HCT116 (cell line): ENCODE measurements at regions not wholly inside any gene's neighbourhood (a gene's known extent, or its start where the extent isn't known, plus 50 kb on each side); places are given as distances from the start of the nearest gene placed in this dataset.

Experiments used
- ATAC-seq: fragments of 200-7000 bp; cut with Tn5 transposase; 2 replicates; pipeline ENCODE4 v1.9.1; 2020; ENCODE audit warnings: mild to moderate bottlenecking, moderate library complexity
- BruUV-seq: library from RNA; stranded (reverse); fragments of 400-500 nt; replicated peaks from 2 replicates; lab custom pipeline; 2021; lab: Mats Ljungman, UMichigan
- CTCF ChIA-PET: fragments of 300-600 bp; sonication (Branson Sonifier 250); formaldehyde crosslinking; loops from one replicate; lab custom pipeline; 2021; ENCODE audit warnings: antibody characterized with exemption; lab: Charles Lee
- POLR2A ChIA-PET: fragments of 300-600, 350-600 bp; sonication (Branson Sonifier 250); formaldehyde crosslinking; loops from one replicate; lab custom pipeline; 2021; ENCODE audit warnings: antibody characterized with exemption; lab: Charles Lee
- RAD21 ChIA-PET, 2 experiments: fragments of 300-600 bp; sonication (Branson Sonifier 250); formaldehyde crosslinking; loops; one replicate each; lab custom pipeline; 2023; ENCODE audit warnings: low total read pairs in 2 of 2; ENCODE audit not compliant: uncharacterized antibody in 2 of 2, unreplicated experiment in 2 of 2, low non-redundant PET in 1 of 2; lab: Charles Lee
- DNase-seq: peaks from one replicate; pipeline ENCODE4 v3.0.0-alpha.2; 2010; ENCODE audit warnings: low read depth, low spot score
- H2AFZ ChIP-seq: fragments of 200-600 bp; shearing (Covaris generic), sonication (generic); 2 replicates; pipeline ENCODE4 v1.6.1; 2017; ENCODE audit warnings: low read depth, mixed run types, mixed read lengths, antibody characterized with exemption, low read length; ENCODE audit not compliant: poor library complexity, severe bottlenecking
- H3K27ac ChIP-seq: 2 replicates; pipeline ENCODE4 v1.5.1; 2012; ENCODE audit warnings: low read depth, low read length
- H3K27me3 ChIP-seq: fragments of 200-600 bp; sonication (generic); 2 replicates; pipeline ENCODE4 v1.6.1; 2016; ENCODE audit warnings: mixed run types, low read length, mixed read lengths; ENCODE audit not compliant: insufficient read depth
- H3K36me3 ChIP-seq, 2 experiments: fragments of 200-500 bp in 1 of 2; fragments of 200-600 bp in 1 of 2; sonication (Bioruptor generic) in 1 of 2; sonication (generic) in 1 of 2; 2 replicates each; pipeline versions ENCODE4 v1.5.1 to v1.6.1; 2014 to 2016; ENCODE audit warnings: low read length in 2 of 2, inconsistent platforms in 1 of 2, mixed read lengths in 1 of 2, mixed run types in 1 of 2; ENCODE audit not compliant: insufficient read depth in 2 of 2, control insufficient read depth in 1 of 2
- H3K4me1 ChIP-seq, 2 experiments: fragments of 200-600 bp in 1 of 2; sonication (generic) in 1 of 2; 2 replicates each; pipeline versions ENCODE4 v1.5.1 to v1.6.1; 2012 to 2017; ENCODE audit warnings: low read length in 2 of 2, inconsistent platforms in 1 of 2, mild to moderate bottlenecking in 1 of 2, mixed read lengths in 1 of 2, mixed run types in 1 of 2, moderate library complexity in 1 of 2; ENCODE audit not compliant: insufficient read depth in 2 of 2, control insufficient read depth in 1 of 2
- H3K4me2 ChIP-seq: fragments of 200-600 bp; sonication (generic); 2 replicates; pipeline ENCODE4 v1.6.1; 2017; ENCODE audit warnings: mixed run types, low read length, mixed read lengths
- H3K4me3 ChIP-seq, 2 experiments: fragments of 200-600 bp in 1 of 2; sonication (generic) in 1 of 2; replicated peaks in 1 of 2; 2 replicates each; pipeline ENCODE4 v1.5.1; 2011 to 2016; ENCODE audit warnings: low read length in 2 of 2, control low read depth in 1 of 2, low read depth in 1 of 2, mild to moderate bottlenecking in 1 of 2, mixed read lengths in 1 of 2, mixed run types in 1 of 2
- H3K79me2 ChIP-seq: fragments of 200-600 bp; sonication (generic); 2 replicates; pipeline ENCODE4 v1.6.1; 2017; ENCODE audit warnings: mild to moderate bottlenecking, mixed run types, low read length, moderate library complexity, mixed read lengths; ENCODE audit not compliant: insufficient read depth
- H3K9ac ChIP-seq: fragments of 200-600 bp; sonication (generic); 2 replicates; pipeline ENCODE4 v1.6.1; 2016; ENCODE audit warnings: low read length, mixed read lengths
- H3K9me2 ChIP-seq: fragments of 200-600 bp; sonication (generic), shearing (Covaris generic); 2 replicates; pipeline ENCODE4 v1.6.1; 2017; ENCODE audit warnings: mixed run types, mild to moderate bottlenecking, moderate library complexity; ENCODE audit not compliant: insufficient read depth
- H3K9me3 ChIP-seq, 2 experiments: fragments of 200-500 bp in 1 of 2; fragments of 200-600 bp in 1 of 2; sonication (Bioruptor generic) in 1 of 2; sonication (generic) in 1 of 2; 2 replicates each; pipeline ENCODE4 v1.6.1; 2014 to 2017; ENCODE audit warnings: low read length in 2 of 2, mixed read lengths in 2 of 2, inconsistent platforms in 1 of 2, low read depth in 1 of 2, mild to moderate bottlenecking in 1 of 2, mixed run types in 1 of 2, moderate library complexity in 1 of 2; ENCODE audit not compliant: control insufficient read depth in 1 of 2, insufficient read depth in 1 of 2
- H4K20me1 ChIP-seq: fragments of 200-600 bp; sonication (generic), shearing (Covaris generic); 2 replicates; pipeline ENCODE4 v1.6.1; 2017; ENCODE audit warnings: mixed run types, mild to moderate bottlenecking, moderate library complexity; ENCODE audit not compliant: insufficient read depth
- EZH2 ChIP-seq: fragments of 200-600 bp; sonication (generic); IDR thresholded peaks from 2 replicates; pipeline ENCODE4 v1.6.1; 2017; ENCODE audit warnings: antibody characterized with exemption, mixed run types
- FOSL1 ChIP-seq: IDR thresholded peaks from 2 replicates; pipeline ENCODE4 v1.6.1; 2012; ENCODE audit warnings: low read depth
- POLR2A ChIP-seq: IDR thresholded peaks from 2 replicates; pipeline ENCODE4 v1.7.0; 2011; ENCODE audit warnings: borderline replicate concordance; ENCODE audit not compliant: insufficient read depth, insufficient read length; ENCODE audit errors: extremely low read depth
- POLR2AphosphoS5 ChIP-seq: IDR thresholded peaks from 2 replicates; pipeline ENCODE4 v1.6.1; 2011; ENCODE audit warnings: mild to moderate bottlenecking, low read depth, low read length, moderate library complexity
- REST ChIP-seq: IDR thresholded peaks from 2 replicates; pipeline ENCODE4 v1.6.1; 2012; ENCODE audit warnings: low read depth
- SP1 ChIP-seq: IDR thresholded peaks from 2 replicates; pipeline ENCODE4 v1.6.1; 2012; ENCODE audit warnings: low read depth
- SRF ChIP-seq: IDR thresholded peaks from 2 replicates; pipeline ENCODE4 v1.6.1; 2012; ENCODE audit warnings: low read depth
- TCF7L2 ChIP-seq: IDR thresholded peaks from 2 replicates; pipeline ENCODE4 v1.7.0; 2011; ENCODE audit warnings: borderline replicate concordance, inconsistent platforms; ENCODE audit not compliant: insufficient read depth, insufficient read length; ENCODE audit errors: extremely low read depth
- YY1 ChIP-seq: IDR thresholded peaks from 2 replicates; pipeline ENCODE4 v1.6.1; 2011; ENCODE audit warnings: low read length, low read depth, moderate library complexity, mild to moderate bottlenecking; ENCODE audit not compliant: insufficient replicate concordance; ENCODE audit errors: extremely low read depth
- ZNF274 ChIP-seq: fragments of 200-500 bp; sonication (Bioruptor generic); IDR thresholded peaks from 2 replicates; pipeline ENCODE4 v1.6.1; 2014; ENCODE audit warnings: mild to moderate bottlenecking, low read depth, low read length, inconsistent platforms
- intact Hi-C: fragments of 100-400 bp; cut with micrococcal nuclease; formaldehyde crosslinking; loops from 2 replicates; pipeline ENCODE4 v1.10.0; 2022

DNA sequence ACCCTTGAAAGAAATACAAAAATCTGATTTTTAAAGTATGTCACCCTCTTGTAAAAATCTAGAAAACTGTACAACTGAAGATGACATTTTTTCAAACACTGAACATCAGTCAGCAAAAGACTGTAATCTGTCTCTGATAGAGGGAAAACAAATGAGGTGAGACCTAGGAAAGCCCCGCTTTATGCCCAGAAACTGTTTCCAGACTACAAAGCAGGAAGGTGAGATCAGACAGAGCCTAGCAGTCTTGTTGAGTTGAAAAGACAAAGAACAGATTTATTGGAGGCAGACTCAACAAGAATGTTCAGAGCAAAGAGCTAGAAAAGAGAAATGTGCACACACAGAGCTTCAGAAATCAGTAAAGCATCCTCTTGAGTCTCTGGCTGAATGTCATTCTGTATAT is 873.6 kb downstream of the LRFN5 start (continued):
- TF ChIP-seq EZH2 (no peak), SRF (no peak)

DNA sequence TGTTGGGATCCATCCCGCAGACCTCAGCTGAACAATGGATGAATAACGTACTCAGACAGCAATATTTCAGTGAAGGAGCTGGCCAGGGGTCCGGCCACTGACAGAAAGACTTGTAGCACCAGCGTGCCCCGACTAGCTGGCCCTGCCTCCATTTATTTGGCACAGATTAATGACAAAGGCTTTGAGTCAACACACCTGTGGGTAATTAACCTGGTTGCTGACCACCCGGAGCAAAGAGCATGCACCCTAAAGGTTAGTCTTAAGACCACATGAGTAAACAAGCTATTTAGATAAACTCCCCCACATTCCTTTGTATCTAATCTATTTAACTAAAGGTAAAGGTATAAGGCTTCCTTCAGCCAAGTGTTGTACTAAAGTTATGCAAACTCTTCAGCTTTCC is 868.6 kb downstream of the LRFN5 start:
- intact Hi-C loops = no loop called here
- H3K79me2 ChIP-seq = no peaks in the 10 kb centered on the region
- no peak overlapping the region for H2AFZ ChIP-seq
- no peaks in the 10 kb centered on the region for H3K27me3 ChIP-seq
- ChIA-PET RAD21 (no interaction called here), POLR2A (no interaction called here), CTCF (no interaction called here)
- BruUV-seq = no TSS peak
- no peak overlapping the region for H3K27ac ChIP-seq
- H3K9me2 ChIP-seq = no peaks in the 10 kb centered on the region
- H3K36me3 ChIP-seq = no peaks in the 10 kb centered on the region
- H3K4me1 ChIP-seq = no peaks in the 10 kb centered on the region
- H3K4me3 ChIP-seq = no peak overlapping the region
- no peak overlapping the region for H3K9ac ChIP-seq
- DNase-seq (no peak), ATAC-seq (no peak)
- no peaks in the 10 kb centered on the region; a peak in 1 of 4 replicates for H3K9me3 ChIP-seq
- H3K4me2 ChIP-seq = no peak overlapping the region
- TF ChIP-seq REST = no peak
- TF ChIP-seq TCF7L2 = no peak
- no peak for TF ChIP-seq FOSL1
- TF ChIP-seq ZNF274 = no peak
- TF ChIP-seq YY1 = no peak
- no peak for TF ChIP-seq POLR2AphosphoS5
- no peak for TF ChIP-seq POLR2A
- no peak for TF ChIP-seq SP1
- no peaks in the 10 kb centered on the region for H4K20me1 ChIP-seq
